Hypothalamus (tissue), 51 donors: ENCODE measurements at regions not wholly inside any gene's neighbourhood (a gene's known extent, or its start where the extent isn't known, plus 50 kb on each side); places are given as distances from the start of the nearest gene placed in this dataset.

Experiments
- DNase-seq, 51 donors: peaks; one replicate each; lab custom pipeline; 2025; lab: John Stamatoyannopoulos, UW

DNA sequence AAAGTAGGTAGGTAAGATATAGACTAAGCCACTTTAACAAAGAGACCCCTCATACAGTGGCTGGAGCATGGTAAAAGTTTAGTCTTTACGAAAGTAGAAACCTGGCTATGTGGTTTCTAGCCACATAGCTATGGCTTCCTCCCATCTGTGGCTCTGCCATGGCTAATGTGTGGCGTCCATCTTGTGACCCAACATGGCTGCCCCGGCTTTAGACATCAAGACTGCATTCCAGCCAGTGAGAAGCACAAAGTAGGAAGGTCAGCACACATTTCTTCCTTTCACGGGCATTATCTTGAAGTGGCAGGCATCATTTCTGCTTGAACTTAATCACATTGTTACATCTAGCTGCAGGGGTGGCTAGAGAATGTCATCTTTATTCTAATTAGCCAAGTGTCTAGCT is 148.3 kb downstream of the TBX5 start:
- DNase-seq = no peak

DNA sequence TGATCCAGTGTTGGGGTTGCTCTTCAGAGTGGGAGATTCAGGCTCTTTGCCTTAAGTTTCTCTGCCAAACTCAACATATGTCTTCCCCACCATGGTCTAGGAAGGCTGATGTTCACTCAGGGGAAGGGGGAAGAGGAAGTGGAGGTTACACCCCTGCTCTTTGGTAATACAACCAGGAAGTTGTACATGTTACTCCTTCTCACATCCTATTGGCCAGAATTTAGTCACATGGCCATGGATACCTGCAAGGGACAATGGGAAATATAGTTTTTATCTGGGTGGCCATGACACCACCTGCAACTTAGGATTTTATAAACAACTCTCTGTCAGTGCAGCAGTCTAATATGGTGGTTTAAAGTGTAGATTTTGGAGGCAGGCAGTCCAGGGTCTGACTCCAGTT is 150.9 kb downstream of the TBX5 start:
- DNase-seq = no peak

DNA sequence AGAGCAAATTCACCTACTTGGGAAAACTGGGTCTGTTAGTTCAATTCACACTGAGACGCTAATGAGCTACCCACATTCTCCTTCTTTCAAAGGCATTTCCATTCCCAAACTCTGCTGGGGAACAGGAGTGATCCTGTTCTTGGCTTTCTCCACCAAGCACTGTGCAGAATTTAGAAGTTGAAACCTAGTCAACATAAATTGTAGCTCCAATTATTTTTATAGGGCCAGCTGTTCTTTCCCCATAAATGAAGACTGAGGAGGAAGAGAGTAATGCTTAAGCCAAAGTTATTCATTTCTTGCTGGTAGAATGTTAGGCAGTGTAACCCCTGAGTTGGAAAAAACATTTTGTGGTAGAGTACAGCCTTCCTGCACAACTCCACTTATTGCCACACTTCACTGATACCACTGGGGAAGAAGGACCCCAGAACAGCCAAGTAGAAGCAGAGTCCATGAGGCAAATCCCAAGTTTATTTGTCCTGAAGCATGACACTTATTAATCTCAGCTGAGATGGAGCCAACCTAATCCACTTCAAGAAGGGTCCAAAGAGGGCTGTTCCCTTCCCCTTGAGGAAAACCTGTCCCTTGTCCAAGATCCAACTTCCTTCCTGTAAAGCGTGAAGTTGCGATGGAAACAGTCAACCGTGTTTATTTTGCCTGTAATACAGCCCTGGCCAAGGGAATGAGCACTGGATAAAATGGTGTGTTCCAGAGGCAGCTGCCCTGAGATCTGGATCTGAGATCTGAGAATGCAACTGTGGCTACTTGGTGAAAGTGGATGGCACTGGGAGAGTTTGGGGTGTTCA is 151.8 kb downstream of the TBX5 start:
- DNase-seq = no peak

DNA sequence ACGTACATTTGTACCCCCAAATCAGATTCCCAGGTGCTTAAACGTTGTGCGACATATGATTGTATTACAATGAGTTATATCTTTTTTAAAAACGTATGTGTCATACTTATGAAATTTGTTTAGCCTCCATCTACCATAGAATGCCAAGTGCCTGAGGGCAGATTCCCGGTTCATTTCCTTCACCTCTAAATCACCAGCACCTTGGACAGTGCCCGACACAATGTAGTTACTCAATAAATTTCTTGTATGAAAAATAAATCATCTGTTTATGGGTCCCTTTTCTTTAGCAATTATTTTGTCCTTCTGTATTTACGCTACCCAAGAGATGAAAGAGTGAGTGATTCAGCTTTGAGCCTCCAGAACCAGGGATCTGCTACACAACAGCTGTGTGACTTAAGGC is 157.4 kb downstream of the TBX5 start:
- no peak for DNase-seq

DNA sequence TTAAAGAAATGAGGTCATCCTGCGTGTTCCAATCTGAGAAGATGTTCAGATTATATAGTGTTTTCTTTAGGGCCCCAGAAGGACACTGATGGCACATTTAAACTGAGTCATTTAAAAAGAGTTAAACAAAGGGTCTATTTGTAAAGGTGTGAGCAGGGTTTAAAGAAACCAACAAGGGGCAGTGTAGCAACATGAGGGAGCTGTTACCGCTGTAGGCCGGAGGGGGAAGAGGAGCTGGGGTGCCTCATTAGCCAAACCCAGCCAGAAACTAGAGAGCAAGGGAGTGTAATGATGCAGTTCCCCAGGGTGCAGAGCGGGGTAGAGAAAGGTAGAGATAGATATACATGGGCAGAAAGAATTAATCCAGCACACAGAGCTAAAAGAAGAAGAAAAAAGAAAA is 160.4 kb downstream of the TBX5 start:
- no peak for DNase-seq

DNA sequence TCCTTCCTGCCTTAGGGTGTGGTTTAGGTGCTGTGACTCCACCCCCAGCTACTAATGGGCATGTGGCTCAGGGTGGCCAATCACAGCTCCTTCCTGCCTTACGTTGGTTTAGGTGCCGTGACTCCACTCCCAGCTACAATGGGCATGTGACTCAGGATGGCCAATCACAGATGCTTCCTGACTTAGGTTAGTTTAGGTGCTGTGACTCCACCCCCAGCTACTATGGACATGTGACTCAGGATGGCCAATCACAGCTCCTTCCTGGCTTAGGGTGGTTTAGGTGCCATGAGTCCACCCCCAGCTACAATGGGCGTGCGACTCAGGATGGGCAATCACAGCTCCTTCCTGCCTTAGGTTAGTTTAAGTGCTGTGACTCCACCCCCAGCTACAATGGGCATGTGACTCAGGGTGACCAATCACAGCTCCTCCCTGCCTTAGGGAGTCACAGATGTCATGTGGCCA is 163.9 kb downstream of the TBX5 start:
- no peak for DNase-seq

DNA sequence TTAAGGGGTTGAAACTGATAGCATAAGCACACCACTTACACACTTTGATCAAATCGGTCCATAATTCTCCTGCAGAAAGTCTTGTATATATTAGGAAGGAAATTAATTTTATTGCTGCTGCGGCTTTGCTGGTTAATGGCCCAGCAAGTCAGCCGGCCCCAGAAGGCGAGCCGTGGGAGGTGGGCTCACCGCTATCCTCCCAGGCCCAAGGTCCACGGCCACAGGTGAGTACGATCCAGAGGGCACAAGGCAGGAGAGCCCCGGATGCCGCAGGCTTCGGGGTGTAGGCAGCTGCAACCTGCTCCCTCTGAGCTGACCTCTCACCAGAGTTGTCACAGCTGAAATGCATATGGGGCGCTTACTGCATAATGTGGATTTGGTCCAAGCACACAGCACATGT is 165.7 kb downstream of the TBX5 start:
- no peak for DNase-seq

DNA sequence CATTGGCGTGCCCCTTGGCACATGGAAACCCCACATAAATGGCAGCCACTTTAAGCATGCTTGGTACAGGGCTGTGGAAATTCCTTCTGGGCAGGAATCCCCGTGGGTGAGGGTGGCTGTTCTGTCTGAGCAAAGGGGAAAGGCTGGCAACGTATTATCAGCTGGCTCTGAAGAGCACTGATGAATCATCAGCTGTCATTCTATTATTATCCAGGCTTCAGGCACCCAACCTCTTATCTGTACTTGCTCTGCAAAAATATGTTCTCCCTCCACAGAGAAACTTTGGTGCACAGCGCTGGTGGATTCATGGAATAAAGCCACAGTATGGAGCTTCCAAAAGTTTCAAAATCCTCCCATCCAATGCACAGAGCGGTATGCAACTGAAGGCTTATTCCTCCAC is 167.1 kb downstream of the TBX5 start:
- peak in 1 of 51 donors; percentile 3 for DNase-seq

DNA sequence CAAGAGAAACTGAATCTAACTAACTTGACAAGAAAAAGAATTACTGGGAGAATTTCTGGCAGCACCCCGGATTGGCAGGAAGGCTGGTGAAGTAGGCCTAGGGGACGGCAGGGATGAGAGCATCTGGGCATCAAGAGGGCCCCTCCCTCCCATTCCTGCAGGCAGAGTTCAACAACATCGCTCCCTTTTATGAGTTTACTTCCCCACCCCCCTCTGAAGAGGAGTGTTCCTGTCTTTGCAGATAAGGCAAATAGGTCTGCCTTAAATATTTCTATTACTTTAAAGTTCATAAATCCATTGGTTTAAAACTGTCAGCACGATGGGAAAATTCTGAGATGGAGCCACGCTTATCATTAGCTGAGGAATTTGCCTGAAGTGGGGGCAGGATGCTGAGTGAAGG is 168.7 kb downstream of the TBX5 start:
- no peak for DNase-seq

DNA sequence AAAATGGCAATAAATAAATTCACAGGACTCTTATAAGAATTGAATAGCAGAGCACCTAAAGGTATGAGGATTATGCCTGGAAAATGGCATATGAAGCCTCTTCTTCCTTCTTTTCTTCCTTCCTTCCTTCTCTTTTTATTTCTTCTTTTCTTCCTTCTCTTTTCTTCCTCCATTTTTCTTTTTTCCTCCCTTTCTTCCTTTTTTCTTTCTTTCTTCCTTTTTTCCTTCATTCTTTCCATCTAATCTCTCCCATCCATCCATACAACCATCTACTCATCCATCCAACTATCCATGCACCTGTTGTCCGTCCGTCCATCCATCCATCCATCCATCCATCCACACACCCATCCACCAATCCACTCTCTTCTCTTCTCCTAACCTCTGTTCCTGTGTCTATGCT is 173.8 kb downstream of the TBX5 start:
- no peak for DNase-seq

DNA sequence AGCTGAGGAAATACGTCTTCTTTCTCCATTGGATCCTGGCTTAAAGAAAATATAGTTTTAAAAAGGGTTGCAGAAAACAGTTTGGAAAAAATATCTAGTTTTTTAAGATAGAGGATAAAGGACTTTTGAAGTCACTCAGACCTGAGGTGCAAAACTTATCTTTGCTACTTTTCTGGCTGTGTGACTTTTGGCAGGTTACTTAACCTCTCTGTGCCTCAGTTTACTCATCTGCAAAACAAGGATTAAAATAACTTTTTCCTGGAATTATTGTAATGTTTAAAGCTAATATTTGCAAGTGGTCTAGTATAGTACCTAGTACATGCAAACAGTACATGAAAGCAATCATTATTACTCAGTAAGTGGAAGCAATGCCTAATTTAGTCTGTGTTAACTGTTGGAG is 176.8 kb downstream of the TBX5 start:
- no peak for DNase-seq

DNA sequence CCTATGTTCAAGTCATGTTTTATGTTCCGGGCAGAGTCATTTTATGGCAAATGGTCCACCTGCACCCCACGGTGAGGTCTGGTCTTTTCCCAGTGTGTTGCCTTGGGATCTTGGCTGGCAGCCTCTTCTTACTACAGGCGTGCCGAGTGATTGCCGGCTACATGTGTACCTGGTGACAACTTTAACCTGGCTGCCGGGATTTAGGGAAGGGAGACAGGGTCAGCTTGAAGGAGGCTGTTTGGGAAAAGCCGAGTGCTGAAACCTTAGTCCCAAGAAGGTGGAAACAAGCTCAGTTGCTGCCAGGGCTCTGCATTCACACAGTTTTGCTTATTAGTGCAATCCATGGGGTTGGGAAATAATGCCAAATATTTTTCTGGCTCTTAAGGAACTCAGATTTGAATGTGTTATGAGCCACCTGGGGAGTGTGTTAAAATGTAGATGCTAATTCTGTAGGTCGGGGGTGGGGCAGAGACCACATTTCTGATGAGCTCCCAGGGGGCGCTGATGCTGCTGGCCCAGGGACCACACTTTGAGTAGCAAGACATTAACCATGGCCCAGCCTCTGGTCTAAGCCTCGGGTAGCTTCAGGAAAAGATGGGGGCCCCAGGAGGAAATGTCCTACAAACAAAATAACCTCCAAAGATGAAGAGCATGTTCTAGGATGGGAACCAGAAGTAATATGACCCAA is 179.6 kb downstream of the TBX5 start:
- no peak for DNase-seq

DNA sequence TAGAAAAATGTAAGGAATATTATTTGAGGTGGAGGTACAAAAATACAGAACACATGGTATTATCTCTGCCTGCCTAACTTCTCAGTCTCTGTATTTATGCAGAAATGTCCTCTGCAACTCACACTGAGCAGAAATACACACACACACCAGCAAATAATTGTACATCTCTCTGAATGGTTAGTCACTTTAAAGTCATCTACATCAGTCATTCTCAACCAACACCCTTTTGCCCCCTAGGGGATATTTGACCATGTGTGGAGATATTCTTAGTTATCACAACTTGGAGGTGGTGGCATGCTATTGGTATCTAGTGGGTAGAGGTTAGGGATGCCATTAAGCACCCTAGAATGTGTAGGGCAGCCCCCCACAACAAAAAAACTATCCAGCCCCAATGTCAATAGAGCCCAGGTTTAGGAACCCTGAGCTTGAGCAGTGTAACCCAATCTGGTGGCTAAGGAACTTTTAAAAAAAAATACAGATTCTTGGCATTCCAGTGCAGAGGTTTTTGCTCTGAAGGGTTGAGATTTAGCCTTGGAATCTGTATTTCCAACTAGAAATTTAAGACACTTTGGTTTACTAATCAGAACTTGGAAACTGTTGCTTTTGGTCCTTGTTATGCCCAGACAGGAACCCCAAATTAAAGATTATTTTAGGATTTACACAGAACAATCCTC is 183.8 kb downstream of the TBX5 start:
- no peak for DNase-seq

DNA sequence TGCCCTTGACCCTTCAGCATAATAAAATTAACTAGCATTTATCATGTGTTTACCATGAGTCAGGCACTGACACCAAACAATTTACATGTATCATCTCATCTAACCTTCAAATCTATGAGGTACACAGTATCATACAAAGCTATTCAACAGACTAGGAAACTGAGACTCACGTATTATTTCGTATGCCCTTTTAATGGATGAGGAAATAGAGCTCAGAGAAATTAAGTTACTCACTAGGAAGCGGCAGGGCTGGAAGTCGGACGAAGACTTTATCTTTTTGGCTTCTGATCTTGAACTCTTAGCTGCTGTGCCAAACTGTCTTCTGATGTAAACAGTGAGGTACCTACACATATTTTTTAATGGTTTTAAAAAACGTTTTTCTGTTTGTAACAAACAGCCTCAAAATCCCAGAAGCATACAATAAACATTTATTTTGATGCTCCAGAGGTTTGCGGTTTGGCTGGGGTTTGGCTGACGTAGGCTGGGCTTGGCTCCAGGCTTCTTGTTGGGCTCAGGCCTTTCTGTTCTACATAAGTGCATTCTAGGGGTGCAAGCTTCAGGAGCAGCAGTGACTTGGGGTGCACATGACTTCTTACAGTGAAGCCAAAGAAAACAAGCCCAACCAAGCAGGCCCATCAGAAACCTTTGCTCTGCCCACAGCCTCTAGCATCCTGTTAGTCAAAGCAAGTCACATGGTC is 184.7 kb downstream of the TBX5 start:
- DNase-seq = no peak

DNA sequence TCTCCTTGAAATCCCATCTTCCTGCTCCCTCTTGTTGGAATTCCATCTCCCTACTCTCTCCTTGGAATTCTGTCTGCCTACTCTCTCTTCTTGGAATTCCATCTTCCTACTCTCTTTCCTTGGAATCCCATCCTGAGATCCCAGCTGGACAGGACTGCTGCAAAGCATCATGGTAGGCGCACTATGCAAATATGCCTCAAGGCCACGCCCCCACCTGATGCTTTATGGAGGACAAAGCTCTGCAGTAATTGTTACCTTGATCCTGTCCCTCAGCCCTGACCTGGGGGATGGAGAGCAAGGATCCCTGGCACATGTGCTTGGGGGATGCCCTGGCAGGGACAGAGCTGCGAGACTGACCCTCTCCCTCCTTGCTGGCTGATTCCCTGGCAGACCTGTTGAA is 185.6 kb downstream of the TBX5 start:
- DNase-seq = no peak

DNA sequence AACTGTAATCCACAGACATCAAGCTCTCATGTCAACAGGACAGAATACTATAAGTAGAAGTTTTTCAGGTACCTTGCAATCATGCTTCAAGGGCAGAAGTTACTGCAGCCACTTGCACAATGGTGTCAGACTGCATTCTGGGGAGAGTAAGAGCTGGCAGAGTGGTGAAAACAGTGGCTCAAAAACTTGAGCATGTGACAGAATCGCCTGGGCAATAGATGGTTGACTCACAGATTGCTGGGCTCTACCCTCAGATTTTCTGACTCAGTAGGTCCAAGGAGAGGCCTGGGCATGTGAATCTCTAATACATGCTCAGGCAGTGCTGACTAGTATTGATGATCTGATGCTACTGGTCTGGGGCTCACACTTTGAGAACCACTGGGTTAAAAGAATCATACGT is 187.8 kb downstream of the TBX5 start:
- DNase-seq = no peak

DNA sequence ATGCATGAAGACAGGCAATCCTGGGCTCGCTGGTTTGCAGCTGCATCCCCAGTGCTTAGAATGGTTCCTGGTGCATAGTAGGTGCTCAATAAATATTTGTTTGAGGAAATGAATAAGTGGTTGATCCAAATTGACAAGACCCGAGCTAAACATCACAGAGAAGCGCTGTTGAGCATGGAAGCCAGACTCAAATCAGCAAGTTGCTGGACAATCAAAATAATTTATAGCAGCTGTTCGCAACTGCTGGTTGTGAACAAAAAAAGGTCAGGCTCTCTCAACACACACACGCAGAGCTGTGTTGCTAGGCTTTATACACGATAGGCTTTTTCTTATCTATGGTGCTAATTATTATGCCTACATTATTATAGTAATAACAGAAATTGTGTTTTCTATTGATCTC is 190.2 kb downstream of the TBX5 start:
- DNase-seq = no peak

DNA sequence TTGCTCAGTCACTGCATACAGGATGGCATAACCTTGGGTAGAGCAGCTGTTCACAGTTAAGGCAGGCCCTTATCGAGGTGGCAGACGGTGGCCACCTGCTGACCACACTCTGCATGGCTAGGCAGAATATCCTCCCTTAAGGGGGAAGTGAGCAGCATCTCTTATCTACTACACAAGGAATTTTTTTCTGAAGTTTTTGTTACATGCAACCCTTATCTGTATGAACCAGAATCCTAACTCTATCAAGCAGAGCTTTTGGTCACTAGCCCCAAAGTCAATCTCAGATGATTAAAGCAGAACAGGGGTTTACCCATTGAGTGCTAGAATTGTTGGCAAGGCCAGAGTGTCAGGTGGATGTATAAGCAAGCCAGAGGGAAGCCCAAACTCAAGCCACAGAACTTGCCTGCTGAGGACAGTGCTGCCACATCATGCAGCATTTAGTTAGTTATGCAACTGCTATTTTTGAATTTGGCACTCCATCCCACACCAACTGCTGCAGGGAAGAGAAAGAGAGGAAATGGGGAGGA is 192.8 kb downstream of the TBX5 start:
- DNase-seq = peak in 1 of 51 donors; percentile 1

DNA sequence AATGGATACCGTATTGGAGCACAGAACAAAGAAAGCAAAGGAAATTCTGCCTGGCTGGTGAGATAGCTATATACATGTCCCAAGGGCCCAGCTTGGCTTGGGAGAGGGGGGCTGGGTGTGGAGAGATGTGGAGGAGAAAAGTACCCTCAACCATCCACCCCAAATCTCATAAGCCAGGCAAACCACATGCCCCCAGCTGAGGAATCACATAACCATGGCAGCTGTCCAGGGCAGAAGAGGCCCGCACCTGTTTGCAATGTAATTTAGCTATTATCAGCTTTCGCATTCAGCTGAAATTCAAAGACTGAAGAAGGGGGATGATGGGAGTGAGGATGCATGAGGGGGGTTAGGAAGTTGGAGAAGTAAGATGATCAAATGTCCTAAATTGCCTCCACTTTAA is 196.1 kb downstream of the TBX5 start:
- DNase-seq = no peak

DNA sequence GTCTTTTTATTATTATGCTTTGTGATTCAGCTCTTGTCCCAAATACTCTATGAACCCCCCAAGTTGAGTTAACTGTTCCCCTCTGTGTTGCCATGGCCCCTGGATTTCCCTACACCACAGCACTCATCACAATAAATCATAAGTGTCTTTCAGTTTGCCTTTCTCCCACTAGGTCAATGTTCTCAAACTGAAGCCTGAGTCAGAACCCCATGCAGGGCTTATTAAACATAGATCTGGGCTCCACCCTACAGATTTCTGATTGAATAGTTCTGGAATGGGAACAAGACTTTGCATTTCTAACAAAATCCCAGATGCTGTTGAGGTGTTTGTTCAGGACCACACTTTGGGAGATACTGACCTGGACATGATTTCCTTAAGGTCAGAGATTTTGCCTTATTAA is 199.4 kb downstream of the TBX5 start:
- no peak for DNase-seq

DNA sequence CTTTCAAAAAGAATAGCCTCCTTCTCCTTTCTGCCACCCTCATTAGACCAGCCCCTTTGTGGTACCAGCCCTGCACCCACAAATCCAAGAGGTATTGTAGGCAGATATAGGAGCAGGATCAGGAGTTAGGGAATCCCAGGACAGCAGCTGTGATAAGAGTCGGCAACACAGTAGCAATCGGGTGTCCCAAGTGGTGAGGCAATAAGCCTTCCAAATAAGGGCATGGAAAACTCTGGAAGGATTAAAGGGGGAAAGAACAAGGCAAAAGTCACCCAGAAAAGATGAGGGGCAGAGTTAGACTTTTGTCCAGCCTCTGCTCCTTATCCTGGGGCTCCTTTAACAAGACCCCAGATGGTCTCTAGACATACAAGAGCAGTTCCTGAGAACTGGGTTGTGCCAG is 204.2 kb downstream of the TBX5 start:
- no peak for DNase-seq
